Lung (tissue), 11 donors: ENCODE measurements at regions not wholly inside any gene's neighbourhood (a gene's known extent, or its start where the extent isn't known, plus 50 kb on each side); places are given as distances from the start of the nearest gene placed in this dataset.
"Not testable (repeated sequence)": the region's sequence is repeated elsewhere in the genome, so short reads cannot be mapped to it uniquely, and the experiment has no call there.

Source experiments
- ATAC-seq: fragments of 200-7000 bp; cut with Tn5 transposase; one replicate; pipeline ENCODE4 v1.9.1; 2020; ENCODE audit warnings: moderate number of reproducible peaks; ENCODE audit not compliant: insufficient read depth, low FRiP score
- DNase-seq, 3 donors: peaks; one replicate each; pipeline ENCODE4 v3.0.0-alpha.2; 2013 to 2017
- H3K27ac ChIP-seq, 2 donors: one replicate each; pipeline ENCODE4 v1.5.1; 2013; ENCODE audit warnings: mild to moderate bottlenecking in 2 of 2, moderate library complexity in 2 of 2, control low read depth in 1 of 2, inconsistent platforms in 1 of 2, low read depth in 1 of 2, low read length in 1 of 2
- H3K27me3 ChIP-seq, 3 donors: one replicate each; pipeline ENCODE4 v1.5.1; 2013; ENCODE audit warnings: low read length in 2 of 3; ENCODE audit not compliant: control insufficient read depth in 3 of 3, insufficient read depth in 3 of 3
- H3K36me3 ChIP-seq, 4 donors: one replicate each; pipeline ENCODE4 v1.5.1; 2013; ENCODE audit warnings: low read length in 4 of 4, mild to moderate bottlenecking in 1 of 4, moderate library complexity in 1 of 4; ENCODE audit not compliant: control insufficient read depth in 4 of 4, insufficient read depth in 4 of 4
- H3K4me1 ChIP-seq, 5 donors: one replicate each; pipeline ENCODE4 v1.5.1; 2013; ENCODE audit warnings: low read length in 5 of 5, mild to moderate bottlenecking in 2 of 5, moderate library complexity in 1 of 5; ENCODE audit not compliant: control insufficient read depth in 5 of 5, insufficient read depth in 5 of 5
- H3K4me3 ChIP-seq: one replicate; pipeline ENCODE4 v1.5.1; 2013; ENCODE audit warnings: mild to moderate bottlenecking, control low read depth, moderate library complexity
- H3K9ac ChIP-seq, 2 donors: one replicate each; pipeline ENCODE4 v1.5.1; 2013; ENCODE audit warnings: low read length in 2 of 2, control low read depth in 1 of 2; ENCODE audit not compliant: insufficient read depth in 1 of 2
- H3K9me3 ChIP-seq, 4 donors: one replicate each; pipeline ENCODE4 v1.5.1; 2013; ENCODE audit warnings: low read length in 3 of 4, mild to moderate bottlenecking in 1 of 4, moderate library complexity in 1 of 4; ENCODE audit not compliant: control insufficient read depth in 4 of 4, insufficient read depth in 3 of 4
- CTCF ChIP-seq: IDR thresholded peaks from 2 replicates; pipeline ENCODE4 v1.5.1; 2012; ENCODE audit warnings: mild to moderate bottlenecking; ENCODE audit errors: control extremely low read depth, extremely low read depth
- whole genome bisulfite sequencing, 2 donors: extraction: QIAGEN DNeasy Blood & Tissue Kit; methylation state at CpG; one replicate each; pipeline ENCODE4 v1.1.7; 2013; 5-methylcytosine and 5-hydroxymethylcytosine counted together
- donor health status: control.
- donor health status: control.
- donor health status: Bipolar disorder and iron deficiency.
- donor health status: healthy.
- donor health status: DM: yes; HTN: yes; CAD: no.

- no peak overlapping the region for H3K9ac ChIP-seq
- DNase-seq, result no peak
- H3K4me3 ChIP-seq, result no peak overlapping the region
- WGBS, 2 donors, result 51 to 68% methylated on average over 4 of the region's 4 CpGs
- peaks cover 0 to 32% (median 3%) of the 10 kb centered on the region in 3 donors for H3K27me3 ChIP-seq
- H3K4me1 ChIP-seq, result no peaks in the 10 kb centered on the region
- no peaks in the 10 kb centered on the region for H3K36me3 ChIP-seq
- no peaks in the 10 kb centered on the region for H3K9me3 ChIP-seq
- ATAC-seq, result no peak
- no peak overlapping the region for H3K27ac ChIP-seq
- TF ChIP-seq CTCF, result no peak
Measured at GRCh38 chr21:32962268-32962667, 63.5 kb upstream of the OLIG2 start.

DNA sequence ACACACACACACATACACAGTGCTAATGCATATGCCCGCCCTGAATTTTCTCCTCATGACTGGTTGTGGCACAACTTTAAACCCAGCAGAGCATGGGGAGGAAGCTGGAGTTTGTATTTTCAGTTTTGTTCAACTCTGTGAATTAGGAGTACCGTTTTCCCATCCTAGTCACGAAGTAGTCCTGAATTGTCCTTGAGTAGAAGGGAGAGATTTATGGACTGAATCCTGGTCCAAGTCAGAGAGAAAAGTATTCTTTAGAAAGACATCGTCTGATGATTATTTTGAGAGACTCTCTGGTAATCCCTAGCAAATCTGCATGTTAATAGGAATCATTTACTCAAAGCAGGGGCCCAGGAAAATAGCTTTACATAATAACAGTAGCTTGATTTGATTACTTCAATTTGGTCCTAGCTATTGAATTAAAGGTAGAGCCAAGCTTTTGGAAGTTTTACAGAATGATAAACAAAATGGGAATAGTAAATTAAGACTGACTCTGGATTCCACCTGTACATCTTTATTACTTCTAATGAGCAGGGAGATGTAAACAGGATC is 60.5 kb upstream of the OLIG2 start:
- no peak overlapping the region for H3K27ac ChIP-seq
- no peak overlapping the region for H3K9ac ChIP-seq
- 60 to 77% methylated on average over 4 of the region's 4 CpGs for WGBS, 2 donors
- DNase-seq (no peak), ATAC-seq (no peak)
- no peak overlapping the region for H3K4me3 ChIP-seq
- peaks cover 0 to 18% (median 3%) of the 10 kb centered on the region in 3 donors for H3K27me3 ChIP-seq
- H3K9me3 ChIP-seq, result no peaks in the 10 kb centered on the region
- H3K4me1 ChIP-seq, result no peaks in the 10 kb centered on the region
- H3K36me3 ChIP-seq, result no peaks in the 10 kb centered on the region
- TF ChIP-seq CTCF, result no peak

GRCh38 chr21:32966120-32966519 is 59.6 kb upstream of the OLIG2 start:
- no peak for DNase-seq
- Histone ChIP-seq H3K9ac (no peak overlapping the region), H3K27me3 (peaks cover 0 to 18% (median 3%) of the 10 kb centered on the region in 3 donors), H3K4me1 (no peaks in the 10 kb centered on the region), H3K27ac (no peak overlapping the region), H3K36me3 (no peaks in the 10 kb centered on the region), H3K4me3 (no peak overlapping the region), H3K9me3 (no peaks in the 10 kb centered on the region)
- WGBS, 2 donors, result 75 to 83% methylated on average over 7 of the region's 7 CpGs
- no peak for ATAC-seq
- no peak for TF ChIP-seq CTCF

DNA sequence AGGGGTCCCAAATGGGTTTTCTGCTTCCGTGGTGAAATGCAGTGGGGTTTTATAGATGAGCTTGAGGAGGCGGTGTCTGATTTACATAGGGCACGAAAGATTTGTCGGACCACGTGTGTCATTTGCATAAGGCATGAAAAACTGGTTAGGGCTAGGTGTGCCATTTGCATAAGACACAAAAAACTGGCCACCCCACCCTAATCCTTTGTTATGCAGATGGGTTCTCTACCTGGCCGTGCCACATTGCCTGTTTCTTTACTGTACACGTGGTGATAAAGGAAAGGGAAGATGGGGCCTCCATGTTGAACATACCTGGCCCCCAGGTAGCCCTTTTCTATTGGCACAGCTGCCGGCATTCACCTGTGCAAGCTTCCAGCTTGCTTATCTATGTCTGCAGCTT is 57.6 kb upstream of the OLIG2 start:
- H3K9me3 ChIP-seq, H3K4me1 ChIP-seq, H3K9ac ChIP-seq, H3K36me3 ChIP-seq, H3K27ac ChIP-seq, DNase-seq, ATAC-seq, H3K4me3 ChIP-seq: not testable (repeated sequence)
- 69 to 75% methylated on average over 8 of the region's 8 CpGs for WGBS, 2 donors
- peaks cover 0 to 11% (median 3%) of the 10 kb centered on the region in 3 donors for H3K27me3 ChIP-seq
